OCI-LY3 (cell line): ENCODE measurements at regions not wholly inside any gene's neighbourhood (a gene's known extent, or its start where the extent isn't known, plus 50 kb on each side); places are given as distances from the start of the nearest gene placed in this dataset.

Experiments
- CTCF ChIP-seq: fragments of 200-600, 300-600 bp; sonication (generic); IDR thresholded peaks from 2 replicates; pipeline ENCODE4 v1.5.1; 2014; ENCODE audit warnings: antibody characterized with exemption, low read length, low read depth
- EZH2phosphoT487 ChIP-seq: fragments of 200-600 bp; shearing (Covaris generic); IDR thresholded peaks from 2 replicates; pipeline ENCODE4 v1.6.1; 2018; ENCODE audit warnings: antibody characterized with exemption, mixed run types, low read depth

- TF ChIP-seq CTCF (no peak), EZH2phosphoT487 (no peak)
These were observed 290.3 kb downstream of the UBE3D start for GRCh38 chr6:82775361-82775760.
